Body of pancreas (tissue), 4 donors: ENCODE measurements at regions not wholly inside any gene's neighbourhood (a gene's known extent, or its start where the extent isn't known, plus 50 kb on each side); places are given as distances from the start of the nearest gene placed in this dataset.

Experiments
- CTCF ChIP-seq, 7 experiments: fragments of 450-650 bp in 4 of 7; fragments of 200-600 bp in 3 of 7; sonication (generic) in 3 of 7; IDR thresholded peaks; one replicate each; pipeline ENCODE4 v1.5.1; 2016 to 2019; ENCODE audit warnings: antibody characterized with exemption in 7 of 7
- POLR2A ChIP-seq, 3 donors: fragments of 450-650 bp; IDR thresholded peaks; one replicate each; pipeline ENCODE4 v1.6.1; 2016; ENCODE audit warnings: antibody characterized with exemption in 3 of 3, mild to moderate bottlenecking in 2 of 3

GRCh38 chr5:42982107-42982622, 58.0 kb downstream of the ANXA2R start:
- TF ChIP-seq CTCF (IDR thresholded peaks at IDR 0.05) (no peak), POLR2A (IDR thresholded peaks at IDR 0.05) (no peak)
